ENCODE measurements at regions not wholly inside any gene's neighbourhood (a gene's known extent, or its start where the extent isn't known, plus 50 kb on each side); places are given as distances from the start of the nearest gene placed in this dataset.

DNA sequence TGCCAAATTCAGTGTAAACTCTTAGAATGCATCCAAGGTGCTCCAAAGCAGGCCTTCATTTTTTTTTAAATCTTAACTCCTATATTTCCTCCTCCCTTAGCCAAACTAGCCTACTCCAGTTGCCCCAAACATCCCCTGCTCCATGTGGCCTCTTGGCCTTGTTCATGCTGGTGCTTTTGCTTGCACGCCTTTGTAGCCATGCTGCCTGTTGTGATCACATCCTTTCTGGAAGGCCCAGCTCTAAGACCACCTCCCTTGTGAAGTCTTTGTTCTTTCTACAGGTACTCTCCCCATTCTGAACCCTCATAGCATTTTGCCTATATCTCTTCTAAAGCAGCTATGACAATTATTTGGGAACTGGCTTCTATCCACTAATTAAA lies 375.3 kb upstream of the NFE2L3 start:
- H3K9me3 Mint-ChIP-seq (ENCODE audit: unreplicated experiment) = peaks cover 2% of the 10 kb centered on the region
- Histone ChIP-seq H3K9ac (ENCODE audit: low read length) (no peak overlapping the region), H3K79me2 (ENCODE audit: insufficient read depth, low read length) (no peaks in the 10 kb centered on the region), H3K4me2 (ENCODE audit: low read length) (no peak overlapping the region), H4K20me1 (ENCODE audit: insufficient read depth, low read length) (no peaks in the 10 kb centered on the region), H3K4me1 (ENCODE audit: insufficient read depth, low read length) (no peaks in the 10 kb centered on the region), H2AFZ (ENCODE audit: low read depth, low read length) (no peak overlapping the region), H3K9me3 (ENCODE audit: insufficient read depth, low read depth, low read length) (peaks cover 4% of the 10 kb centered on the region), H3K36me3 (ENCODE audit: insufficient read depth, low read length) (no peaks in the 10 kb centered on the region), H3K27me3 (ENCODE audit: insufficient read depth, low read length) (no peaks in the 10 kb centered on the region), H3K4me3 (ENCODE audit: insufficient read depth, low read depth, low read length) (no peak overlapping the region), H3K27ac (ENCODE audit: low read depth, low read length) (no peak overlapping the region)
- no peak for TF ChIP-seq EZH2 (IDR thresholded peaks at IDR 0.05; ENCODE audit: insufficient read depth, low read length)
- TF ChIP-seq, protein P1, sequence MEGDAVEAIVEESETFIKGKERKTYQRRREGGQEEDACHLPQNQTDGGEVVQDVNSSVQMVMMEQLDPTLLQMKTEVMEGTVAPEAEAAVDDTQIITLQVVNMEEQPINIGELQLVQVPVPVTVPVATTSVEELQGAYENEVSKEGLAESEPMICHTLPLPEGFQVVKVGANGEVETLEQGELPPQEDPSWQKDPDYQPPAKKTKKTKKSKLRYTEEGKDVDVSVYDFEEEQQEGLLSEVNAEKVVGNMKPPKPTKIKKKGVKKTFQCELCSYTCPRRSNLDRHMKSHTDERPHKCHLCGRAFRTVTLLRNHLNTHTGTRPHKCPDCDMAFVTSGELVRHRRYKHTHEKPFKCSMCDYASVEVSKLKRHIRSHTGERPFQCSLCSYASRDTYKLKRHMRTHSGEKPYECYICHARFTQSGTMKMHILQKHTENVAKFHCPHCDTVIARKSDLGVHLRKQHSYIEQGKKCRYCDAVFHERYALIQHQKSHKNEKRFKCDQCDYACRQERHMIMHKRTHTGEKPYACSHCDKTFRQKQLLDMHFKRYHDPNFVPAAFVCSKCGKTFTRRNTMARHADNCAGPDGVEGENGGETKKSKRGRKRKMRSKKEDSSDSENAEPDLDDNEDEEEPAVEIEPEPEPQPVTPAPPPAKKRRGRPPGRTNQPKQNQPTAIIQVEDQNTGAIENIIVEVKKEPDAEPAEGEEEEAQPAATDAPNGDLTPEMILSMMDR (IDR thresholded peaks at IDR 0.05; ENCODE audit: insufficient read depth, low read depth, low read length) = no peak
- H3K4me1 Mint-ChIP-seq (ENCODE audit: low read depth, unreplicated experiment) = no peaks in the 10 kb centered on the region
- H3K4me3 Mint-ChIP-seq (ENCODE audit: unreplicated experiment) = no peak overlapping the region
- H3K36me3 Mint-ChIP-seq (ENCODE audit: low read depth, unreplicated experiment) = no peaks in the 10 kb centered on the region
- H3K27ac Mint-ChIP-seq (ENCODE audit: unreplicated experiment) = no peak overlapping the region
- peaks cover 4% of the 10 kb centered on the region for H3K27me3 Mint-ChIP-seq (ENCODE audit: low read depth, unreplicated experiment)
- FAIRE-seq (no peak), DNase-seq (ENCODE audit: low read depth) (no peak)

DNA sequence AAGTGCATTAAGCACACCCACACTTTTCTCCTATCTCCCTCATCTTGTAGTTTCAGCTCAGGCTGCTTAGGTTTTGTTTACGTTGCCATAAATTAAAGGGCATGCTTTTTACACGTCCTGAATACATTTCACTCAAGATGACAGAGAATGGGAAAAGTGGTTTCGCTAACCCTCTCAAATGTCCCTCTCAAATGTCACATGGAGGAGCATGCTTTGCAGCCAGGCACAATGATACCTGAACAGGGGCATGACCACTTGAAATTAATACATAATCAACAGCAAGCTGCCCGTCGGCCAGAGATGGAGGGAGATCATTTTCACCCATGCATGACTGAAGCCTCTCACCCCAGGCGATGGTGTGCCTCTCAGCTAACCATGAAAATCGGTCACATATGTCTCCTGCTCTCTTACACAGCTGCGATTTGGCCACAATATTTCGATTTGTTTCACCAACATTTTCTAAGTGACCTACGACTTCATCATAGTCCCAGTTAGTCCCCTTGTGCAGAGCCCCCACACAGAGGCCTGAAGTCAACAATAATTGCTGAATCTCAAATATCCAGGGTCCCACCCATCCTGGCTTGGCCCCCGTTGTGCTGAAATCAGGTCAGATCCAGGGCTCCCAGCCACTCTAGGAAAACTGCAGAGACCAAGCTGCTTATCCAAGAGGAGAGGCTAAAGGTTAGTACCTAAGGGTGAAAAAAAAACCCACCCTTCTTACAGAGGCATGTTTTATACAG lies 373.9 kb upstream of the NFE2L3 start:
- FAIRE-seq (no peak), DNase-seq (ENCODE audit: low read depth) (no peak)
- H3K4me1 ChIP-seq (ENCODE audit: insufficient read depth, low read length) = no peaks in the 10 kb centered on the region
- no peak overlapping the region for H3K4me3 ChIP-seq (ENCODE audit: insufficient read depth, low read depth, low read length)
- no peak overlapping the region for H2AFZ ChIP-seq (ENCODE audit: low read depth, low read length)
- H3K4me1 Mint-ChIP-seq (ENCODE audit: low read depth, unreplicated experiment) = no peaks in the 10 kb centered on the region
- H3K4me3 Mint-ChIP-seq (ENCODE audit: unreplicated experiment) = no peak overlapping the region
- no peak overlapping the region for H3K4me2 ChIP-seq (ENCODE audit: low read length)
- no peaks in the 10 kb centered on the region for H3K79me2 ChIP-seq (ENCODE audit: insufficient read depth, low read length)
- H3K9me3 ChIP-seq (ENCODE audit: insufficient read depth, low read depth, low read length) = peaks cover 4% of the 10 kb centered on the region
- no peak overlapping the region for H3K27ac ChIP-seq (ENCODE audit: low read depth, low read length)
- no peaks in the 10 kb centered on the region for H3K36me3 Mint-ChIP-seq (ENCODE audit: low read depth, unreplicated experiment)
- H4K20me1 ChIP-seq (ENCODE audit: insufficient read depth, low read length) = no peaks in the 10 kb centered on the region
- no peak overlapping the region for H3K9ac ChIP-seq (ENCODE audit: low read length)
- H3K36me3 ChIP-seq (ENCODE audit: insufficient read depth, low read length) = no peaks in the 10 kb centered on the region
- H3K9me3 Mint-ChIP-seq (ENCODE audit: unreplicated experiment) = peaks cover 2% of the 10 kb centered on the region
- peaks cover 4% of the 10 kb centered on the region for H3K27me3 Mint-ChIP-seq (ENCODE audit: low read depth, unreplicated experiment)
- no peaks in the 10 kb centered on the region for H3K27me3 ChIP-seq (ENCODE audit: insufficient read depth, low read length)
- no peak for TF ChIP-seq EZH2 (IDR thresholded peaks at IDR 0.05; ENCODE audit: insufficient read depth, low read length)
- TF ChIP-seq, protein P1 (IDR thresholded peaks at IDR 0.05; ENCODE audit: insufficient read depth, low read depth, low read length) = no peak
- H3K27ac Mint-ChIP-seq (ENCODE audit: unreplicated experiment) = no peak overlapping the region

DNA sequence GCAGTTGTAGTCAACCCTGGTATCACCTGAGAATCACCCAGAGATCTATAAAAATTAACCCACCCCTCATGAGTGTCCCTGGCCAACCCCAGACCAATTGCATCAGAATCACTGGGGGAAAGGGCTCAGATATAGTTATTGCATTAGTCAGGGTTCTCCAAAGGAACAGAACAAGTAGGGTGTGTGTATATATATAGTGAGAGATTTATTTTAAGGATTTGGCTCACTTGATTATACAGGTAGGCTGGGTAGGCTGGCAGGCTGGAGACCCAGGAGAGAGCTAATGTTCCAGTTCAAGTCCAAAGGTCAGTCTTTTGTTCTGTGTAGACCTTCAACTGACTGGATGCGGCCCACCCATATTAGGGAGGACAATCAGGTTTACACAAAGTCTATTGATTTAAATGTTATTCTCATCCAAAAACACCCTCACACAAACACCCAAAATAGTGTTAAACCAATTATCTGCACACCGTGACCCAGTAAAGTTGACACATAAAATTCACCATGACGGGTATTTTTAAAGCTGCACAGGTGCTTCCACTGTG lies 372.9 kb upstream of the NFE2L3 start:
- Histone ChIP-seq H3K9me3 (ENCODE audit: insufficient read depth, low read depth, low read length) (peaks cover 4% of the 10 kb centered on the region), H3K79me2 (ENCODE audit: insufficient read depth, low read length) (no peaks in the 10 kb centered on the region), H3K4me2 (ENCODE audit: low read length) (no peak overlapping the region), H3K36me3 (ENCODE audit: insufficient read depth, low read length) (no peaks in the 10 kb centered on the region), H3K9ac (ENCODE audit: low read length) (no peak overlapping the region), H3K4me1 (ENCODE audit: insufficient read depth, low read length) (no peaks in the 10 kb centered on the region), H3K27me3 (ENCODE audit: insufficient read depth, low read length) (no peaks in the 10 kb centered on the region), H3K4me3 (ENCODE audit: insufficient read depth, low read depth, low read length) (no peak overlapping the region), H3K27ac (ENCODE audit: low read depth, low read length) (no peak overlapping the region), H4K20me1 (ENCODE audit: insufficient read depth, low read length) (no peaks in the 10 kb centered on the region), H2AFZ (ENCODE audit: low read depth, low read length) (no peak overlapping the region)
- FAIRE-seq (no peak), DNase-seq (ENCODE audit: low read depth) (no peak)
- Mint-ChIP-seq H3K27me3 (ENCODE audit: low read depth, unreplicated experiment) (peaks cover 4% of the 10 kb centered on the region), H3K9me3 (ENCODE audit: unreplicated experiment) (peaks cover 2% of the 10 kb centered on the region), H3K4me1 (ENCODE audit: low read depth, unreplicated experiment) (no peaks in the 10 kb centered on the region), H3K4me3 (ENCODE audit: unreplicated experiment) (no peak overlapping the region), H3K27ac (ENCODE audit: unreplicated experiment) (no peak overlapping the region), H3K36me3 (ENCODE audit: low read depth, unreplicated experiment) (no peaks in the 10 kb centered on the region)
- TF ChIP-seq, protein P1 (IDR thresholded peaks at IDR 0.05; ENCODE audit: insufficient read depth, low read depth, low read length) = no peak
- no peak for TF ChIP-seq EZH2 (IDR thresholded peaks at IDR 0.05; ENCODE audit: insufficient read depth, low read length)

All from astrocyte (in vitro differentiated cells and primary cell).